Neural crest cell (in vitro differentiated cells): ENCODE measurements at regions not wholly inside any gene's neighbourhood (a gene's known extent, or its start where the extent isn't known, plus 50 kb on each side); places are given as distances from the start of the nearest gene placed in this dataset.
"Not testable (repeated sequence)": the region's sequence is repeated elsewhere in the genome, so short reads cannot be mapped to it uniquely, and the experiment has no call there.

Experiments
- DNase-seq: peaks from one replicate; pipeline ENCODE4 v3.0.0; 2021; ENCODE audit warnings: low read depth, mixed read lengths, low spot score
- H3K27ac Mint-ChIP-seq: one replicate; pipeline ENCODE4 v1.8.0; 2021; ENCODE audit warnings: mild to moderate bottlenecking, mixed read lengths; ENCODE audit not compliant: unreplicated experiment
- H3K27me3 Mint-ChIP-seq: 2 replicates; pipeline ENCODE4 v1.8.0; 2021; ENCODE audit warnings: low read depth, mild to moderate bottlenecking, mixed read lengths
- H3K36me3 Mint-ChIP-seq: 2 replicates; pipeline ENCODE4 v1.8.0; 2021; ENCODE audit warnings: low read depth, mild to moderate bottlenecking, mixed read lengths
- H3K4me1 Mint-ChIP-seq: 2 replicates; pipeline ENCODE4 v1.8.0; 2021; ENCODE audit warnings: mixed read lengths
- H3K4me3 Mint-ChIP-seq: one replicate; pipeline ENCODE4 v1.8.0; 2021; ENCODE audit warnings: mild to moderate bottlenecking, mixed read lengths
- H3K9me3 Mint-ChIP-seq: 2 replicates; pipeline ENCODE4 v1.8.0; 2021; ENCODE audit warnings: mixed read lengths
- CTCF ChIP-seq: fragments of 200-600 bp; sonication (generic); conservative IDR thresholded peaks from 2 replicates; pipeline ENCODE4 v1.5.0; 2021; ENCODE audit warnings: antibody characterized with exemption, mild to moderate bottlenecking

DNA sequence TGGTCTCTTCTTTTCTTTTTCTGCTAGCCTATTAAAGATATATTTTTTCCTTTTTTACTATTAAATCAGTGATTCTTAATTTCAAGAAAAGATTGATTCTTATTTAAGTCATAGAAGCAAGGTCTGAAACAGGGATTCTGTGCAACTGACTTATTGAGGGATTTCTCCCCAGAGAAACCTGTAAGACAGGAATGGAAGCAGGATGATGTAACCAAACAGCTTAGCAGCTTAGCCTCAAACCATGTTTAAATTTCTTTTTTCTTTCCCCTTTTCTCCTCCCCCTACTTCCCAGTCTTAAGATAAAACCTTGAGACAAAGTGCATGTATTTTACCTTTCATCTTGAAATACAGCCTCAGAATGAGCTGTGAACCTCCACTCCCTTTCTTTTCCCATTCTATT, 322.8 kb downstream of the NEK10 start:
- no peak overlapping the region for H3K27ac Mint-ChIP-seq
- no peaks in the 10 kb centered on the region for H3K27me3 Mint-ChIP-seq

GRCh38 chr3:27049792-27050191, 319.4 kb downstream of the NEK10 start:
- peaks cover 29% of the 10 kb centered on the region for H3K9me3 Mint-ChIP-seq
- TF ChIP-seq CTCF = no peak
- no peak overlapping the region for H3K4me3 Mint-ChIP-seq
- H3K27me3 Mint-ChIP-seq = no peaks in the 10 kb centered on the region
- no peak overlapping the region for H3K27ac Mint-ChIP-seq
- peaks cover 11% of the 10 kb centered on the region for H3K36me3 Mint-ChIP-seq
- no peak for DNase-seq
- H3K4me1 Mint-ChIP-seq = no peaks in the 10 kb centered on the region

More for the DNA sequence above, 322.8 kb downstream of the NEK10 start:
- no peak for TF ChIP-seq CTCF
- Mint-ChIP-seq H3K36me3 (no peaks in the 10 kb centered on the region), H3K9me3 (peaks cover 5% of the 10 kb centered on the region), H3K4me1 (peaks cover 4% of the 10 kb centered on the region), H3K4me3 (no peak overlapping the region)
- DNase-seq = no peak

GRCh38 chr3:27051527-27051926, 317.7 kb downstream of the NEK10 start:
- not testable (repeated sequence) for H3K4me3 Mint-ChIP-seq, H3K27me3 Mint-ChIP-seq, H3K27ac Mint-ChIP-seq, DNase-seq, H3K4me1 Mint-ChIP-seq
- Mint-ChIP-seq H3K36me3 (peaks cover 11% of the 10 kb centered on the region), H3K9me3 (peaks cover 37% of the 10 kb centered on the region)

GRCh38 chr3:27056326-27056725, 312.9 kb downstream of the NEK10 start:
- no peak overlapping the region for H3K27ac Mint-ChIP-seq
- no peak for TF ChIP-seq CTCF
- H3K36me3 Mint-ChIP-seq = peaks cover 11% of the 10 kb centered on the region
- peaks cover 36% of the 10 kb centered on the region for H3K9me3 Mint-ChIP-seq
- no peak overlapping the region for H3K4me3 Mint-ChIP-seq
- no peaks in the 10 kb centered on the region for H3K4me1 Mint-ChIP-seq
- H3K27me3 Mint-ChIP-seq = no peaks in the 10 kb centered on the region
- no peak for DNase-seq

DNA sequence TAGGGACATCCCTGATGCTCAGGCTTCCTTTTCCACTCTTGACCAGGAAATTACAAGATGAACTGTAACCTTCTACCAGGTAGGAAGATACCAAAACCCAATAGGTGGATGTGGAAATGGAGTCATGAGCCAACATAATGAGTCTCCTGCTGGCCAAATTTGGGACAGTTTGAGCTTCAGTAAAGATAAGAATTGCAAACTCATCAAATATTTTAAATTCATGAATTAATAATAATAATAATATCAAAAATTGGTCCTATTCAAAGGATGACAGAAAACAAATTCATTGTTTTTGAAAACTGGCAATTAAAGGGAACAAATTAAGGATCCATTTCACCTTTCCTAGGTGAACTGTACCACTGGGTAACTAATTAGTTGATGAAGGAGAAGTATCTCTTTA, 309.7 kb downstream of the NEK10 start:
- Mint-ChIP-seq H3K27me3 (no peaks in the 10 kb centered on the region), H3K36me3 (peaks cover under 1% of the 10 kb centered on the region), H3K27ac (no peak overlapping the region), H3K9me3 (peaks cover 11% of the 10 kb centered on the region), H3K4me3 (no peak overlapping the region), H3K4me1 (no peaks in the 10 kb centered on the region)
- TF ChIP-seq CTCF = no peak
- DNase-seq = no peak
